CD4-positive, alpha-beta T cell (primary cell): ENCODE measurements at regions not wholly inside any gene's neighbourhood (a gene's known extent, or its start where the extent isn't known, plus 50 kb on each side); places are given as distances from the start of the nearest gene placed in this dataset.
"Not testable (repeated sequence)": the region's sequence is repeated elsewhere in the genome, so short reads cannot be mapped to it uniquely, and the experiment has no call there.

Experiments
- ATAC-seq: fragments of 200-7000 bp; cut with Tn5 transposase; one replicate; pipeline ENCODE4 v1.10.0; 2022; ENCODE audit warnings: mild to moderate bottlenecking; ENCODE audit not compliant: poor library complexity
- CTCF ChIA-PET: fragments of 350-600 bp; sonication (Branson Sonifier 250); formaldehyde crosslinking; loops from one replicate; lab custom pipeline; 2021; ENCODE audit warnings: antibody characterized with exemption, inconsistent platforms; lab: Charles Lee
- POLR2A ChIA-PET: fragments of 350-600 bp; sonication (Branson Sonifier 250); formaldehyde crosslinking; loops from one replicate; lab custom pipeline; 2021; ENCODE audit warnings: antibody characterized with exemption, inconsistent platforms; lab: Charles Lee
- DNase-seq, 14 experiments: peaks; one replicate each; pipeline ENCODE4 v3.0.0-alpha.2; 2013 to 2020; ENCODE audit warnings: mixed read lengths in 2 of 14
- H3K27ac ChIP-seq, 2 donors: one replicate each; pipeline versions ENCODE4 v1.5.1 to v1.7.0; 2013; ENCODE audit warnings: low read length in 2 of 2, low read depth in 1 of 2, mild to moderate bottlenecking in 1 of 2
- H3K27me3 ChIP-seq, 2 experiments: 1 replicate in 1 of 2; 2 replicates in 1 of 2; pipeline versions ENCODE4 v1.6.1 to v1.7.0; 2013; ENCODE audit warnings: low read length in 2 of 2, control low read depth in 1 of 2, mild to moderate bottlenecking in 1 of 2, moderate library complexity in 1 of 2; ENCODE audit not compliant: insufficient read depth in 2 of 2, control insufficient read depth in 1 of 2
- H3K36me3 ChIP-seq: one replicate; pipeline ENCODE4 v1.6.1; 2013; ENCODE audit warnings: low read length, control low read depth; ENCODE audit not compliant: insufficient read depth
- H3K4me1 ChIP-seq: one replicate; pipeline ENCODE4 v1.6.1; 2013; ENCODE audit warnings: low read length, control low read depth; ENCODE audit not compliant: insufficient read depth
- H3K4me3 ChIP-seq: one replicate; pipeline ENCODE4 v1.5.1; 2013; ENCODE audit warnings: mild to moderate bottlenecking, low read length, moderate library complexity
- H3K9me3 ChIP-seq, 2 experiments: 1 replicate in 1 of 2; 2 replicates in 1 of 2; pipeline versions ENCODE4 v1.6.1 to v1.7.0; 2013; ENCODE audit warnings: low read length in 2 of 2, mild to moderate bottlenecking in 2 of 2, control low read depth in 1 of 2, moderate library complexity in 1 of 2; ENCODE audit not compliant: control insufficient read depth in 1 of 2, insufficient read depth in 1 of 2
- H3K27ac Mint-ChIP-seq: one replicate; pipeline ENCODE4 v1.8.0; 2020; ENCODE audit warnings: mixed read lengths
- H3K27me3 Mint-ChIP-seq: one replicate; pipeline ENCODE4 v1.8.0; 2021; ENCODE audit warnings: mixed read lengths
- H3K36me3 Mint-ChIP-seq: one replicate; pipeline ENCODE4 v1.8.0; 2021; ENCODE audit warnings: low read depth, mixed read lengths
- H3K4me1 Mint-ChIP-seq: one replicate; pipeline ENCODE4 v1.8.0; 2021; ENCODE audit warnings: low read depth, mixed read lengths
- H3K4me3 Mint-ChIP-seq: one replicate; pipeline ENCODE4 v1.8.0; 2020; ENCODE audit warnings: mild to moderate bottlenecking, mixed read lengths
- H3K9me3 Mint-ChIP-seq: one replicate; pipeline ENCODE4 v1.8.0; 2020; ENCODE audit warnings: mixed read lengths
- intact Hi-C, 2 experiments: fragments of 100-400 bp; cut with DNase I in 1 of 2; cut with micrococcal nuclease in 1 of 2; formaldehyde crosslinking; loops; one replicate each; pipeline versions ENCODE4 v1.15.1 to v1.9.0; 2023 to 2025; cut with DNase I, micrococcal nuclease
- TF ChIP-seq, protein P1 (sequence below): fragments of 200-600 bp; IDR thresholded peaks from one replicate; pipeline ENCODE4 v1.8.0; 2022; ENCODE audit warnings: antibody characterized with exemption, mild to moderate bottlenecking

DNA sequence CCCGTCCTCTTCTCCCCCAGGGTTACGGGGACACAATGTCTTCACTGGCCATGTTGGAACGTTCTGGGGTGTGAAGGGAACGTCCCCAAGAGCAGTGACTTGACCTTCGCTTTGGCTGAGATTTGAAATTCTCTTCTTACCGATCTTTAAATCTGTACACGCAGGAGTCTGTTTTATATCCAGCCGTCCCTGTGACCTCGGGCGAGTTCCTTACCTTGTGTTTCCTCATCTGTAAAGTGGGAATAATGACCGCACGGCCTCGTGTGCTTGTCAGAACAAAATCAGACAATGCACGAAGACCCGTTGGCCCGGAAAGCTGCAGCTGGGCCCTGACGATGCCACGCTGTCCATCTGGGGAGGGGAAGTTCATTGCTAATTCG is 454.3 kb downstream of the PREX1 start:
- intact Hi-C loops: no loop called here
- no peak overlapping the region for H3K4me3 ChIP-seq
- no peak overlapping the region for H3K27ac ChIP-seq
- no peaks in the 10 kb centered on the region for H3K9me3 ChIP-seq
- peaks cover 7% of the 10 kb centered on the region for H3K27me3 Mint-ChIP-seq
- ChIA-PET CTCF (no interaction called here), POLR2A (no interaction called here)
- ATAC-seq (no peak), DNase-seq (no peak)
- H3K36me3 Mint-ChIP-seq: no peaks in the 10 kb centered on the region
- H3K27me3 ChIP-seq: peaks cover 0 to 6% of the 10 kb centered on the region in 2 experiments
- H3K4me1 ChIP-seq: no peaks in the 10 kb centered on the region
- no peaks in the 10 kb centered on the region for H3K36me3 ChIP-seq
- no peak overlapping the region for H3K27ac Mint-ChIP-seq
- H3K9me3 Mint-ChIP-seq: no peaks in the 10 kb centered on the region
- peaks cover 9% of the 10 kb centered on the region for H3K4me1 Mint-ChIP-seq
- TF ChIP-seq, protein P1, sequence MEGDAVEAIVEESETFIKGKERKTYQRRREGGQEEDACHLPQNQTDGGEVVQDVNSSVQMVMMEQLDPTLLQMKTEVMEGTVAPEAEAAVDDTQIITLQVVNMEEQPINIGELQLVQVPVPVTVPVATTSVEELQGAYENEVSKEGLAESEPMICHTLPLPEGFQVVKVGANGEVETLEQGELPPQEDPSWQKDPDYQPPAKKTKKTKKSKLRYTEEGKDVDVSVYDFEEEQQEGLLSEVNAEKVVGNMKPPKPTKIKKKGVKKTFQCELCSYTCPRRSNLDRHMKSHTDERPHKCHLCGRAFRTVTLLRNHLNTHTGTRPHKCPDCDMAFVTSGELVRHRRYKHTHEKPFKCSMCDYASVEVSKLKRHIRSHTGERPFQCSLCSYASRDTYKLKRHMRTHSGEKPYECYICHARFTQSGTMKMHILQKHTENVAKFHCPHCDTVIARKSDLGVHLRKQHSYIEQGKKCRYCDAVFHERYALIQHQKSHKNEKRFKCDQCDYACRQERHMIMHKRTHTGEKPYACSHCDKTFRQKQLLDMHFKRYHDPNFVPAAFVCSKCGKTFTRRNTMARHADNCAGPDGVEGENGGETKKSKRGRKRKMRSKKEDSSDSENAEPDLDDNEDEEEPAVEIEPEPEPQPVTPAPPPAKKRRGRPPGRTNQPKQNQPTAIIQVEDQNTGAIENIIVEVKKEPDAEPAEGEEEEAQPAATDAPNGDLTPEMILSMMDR: no peak
- H3K4me3 Mint-ChIP-seq: no peak overlapping the region

DNA sequence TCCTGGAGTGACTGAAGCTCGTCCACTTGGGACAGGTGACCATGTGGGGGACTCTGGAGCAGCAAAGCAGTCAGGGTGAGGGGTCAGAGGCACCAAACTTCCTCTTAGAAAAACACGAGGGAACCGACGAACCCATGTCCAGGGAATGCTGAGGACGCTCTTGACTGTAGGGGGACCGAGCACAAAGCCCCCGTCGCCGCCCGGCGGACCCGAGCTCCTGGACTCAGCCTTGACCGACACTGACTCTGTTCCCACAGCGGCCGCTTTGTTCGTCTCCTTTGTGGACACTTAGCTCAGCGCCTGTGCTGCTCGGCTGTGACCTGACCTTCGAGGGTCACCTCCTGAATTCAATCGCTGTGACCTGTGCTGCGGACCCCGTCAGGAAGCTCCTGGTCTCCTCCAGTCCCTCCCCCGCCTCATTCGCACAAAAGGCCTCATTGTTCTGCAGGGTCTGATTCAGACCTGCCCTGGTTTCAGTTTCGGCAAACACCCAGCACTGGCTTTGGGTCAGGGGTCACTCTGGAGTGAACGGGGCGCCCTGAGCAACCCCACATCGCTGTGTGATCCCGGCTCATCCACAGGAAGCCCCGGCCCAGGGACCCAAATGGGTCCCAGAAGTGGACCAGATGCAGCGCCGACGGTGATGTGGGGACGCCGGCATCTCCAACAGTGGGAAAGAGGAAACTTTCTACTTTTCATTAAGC is 454.8 kb downstream of the PREX1 start:
- H3K27me3 ChIP-seq, H3K27me3 Mint-ChIP-seq, DNase-seq, H3K4me1 ChIP-seq, H3K27ac ChIP-seq, H3K9me3 Mint-ChIP-seq, intact Hi-C loops, H3K4me3 ChIP-seq, H3K36me3 Mint-ChIP-seq, ATAC-seq, H3K9me3 ChIP-seq, H3K27ac Mint-ChIP-seq, H3K4me3 Mint-ChIP-seq, H3K36me3 ChIP-seq, POLR2A ChIA-PET, CTCF ChIA-PET, H3K4me1 Mint-ChIP-seq: not testable (repeated sequence)

DNA sequence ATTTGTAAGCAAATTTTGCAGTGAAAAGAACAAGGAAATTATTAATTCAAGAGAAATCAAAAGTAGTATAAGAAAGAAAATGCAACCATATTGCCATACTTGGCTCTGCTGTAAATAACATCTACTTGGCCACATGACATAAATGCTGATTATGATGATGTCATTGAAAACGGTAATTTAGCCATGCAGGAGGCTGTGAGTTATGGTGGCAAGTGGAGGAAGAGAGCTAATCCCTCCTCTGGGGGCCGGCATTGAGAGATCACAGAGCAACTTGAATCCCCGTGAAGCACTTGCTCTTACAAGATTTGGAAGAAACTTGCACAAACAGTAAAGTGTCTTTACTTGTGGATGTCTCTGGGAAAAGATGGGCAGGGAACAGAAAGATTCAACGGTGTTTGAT is 456.6 kb downstream of the PREX1 start:
- Histone ChIP-seq H3K9me3 (peaks cover 0 to 1% of the 10 kb centered on the region in 2 experiments), H3K27me3 (peaks cover 0 to 6% of the 10 kb centered on the region in 2 experiments), H3K4me1 (peaks cover 5% of the 10 kb centered on the region), H3K27ac (no peak overlapping the region), H3K36me3 (no peaks in the 10 kb centered on the region), H3K4me3 (no peak overlapping the region)
- H3K4me3 Mint-ChIP-seq: no peak overlapping the region
- no peaks in the 10 kb centered on the region for H3K36me3 Mint-ChIP-seq
- DNase-seq: no peak
- peaks cover 25% of the 10 kb centered on the region for H3K4me1 Mint-ChIP-seq
- POLR2A ChIA-PET: no interaction called here
- intact Hi-C loops: loop anchor here in 1 of 2 experiments (2.0 kb wide), 1 partner anchor 32 kb away; no protein-coding TSS in a partner anchor
- CTCF ChIA-PET: no interaction called here
- TF ChIP-seq, protein P1: no peak
- H3K27ac Mint-ChIP-seq: no peak overlapping the region
- H3K9me3 Mint-ChIP-seq: no peaks in the 10 kb centered on the region
- no peak for ATAC-seq
- peaks cover 4% of the 10 kb centered on the region for H3K27me3 Mint-ChIP-seq

DNA sequence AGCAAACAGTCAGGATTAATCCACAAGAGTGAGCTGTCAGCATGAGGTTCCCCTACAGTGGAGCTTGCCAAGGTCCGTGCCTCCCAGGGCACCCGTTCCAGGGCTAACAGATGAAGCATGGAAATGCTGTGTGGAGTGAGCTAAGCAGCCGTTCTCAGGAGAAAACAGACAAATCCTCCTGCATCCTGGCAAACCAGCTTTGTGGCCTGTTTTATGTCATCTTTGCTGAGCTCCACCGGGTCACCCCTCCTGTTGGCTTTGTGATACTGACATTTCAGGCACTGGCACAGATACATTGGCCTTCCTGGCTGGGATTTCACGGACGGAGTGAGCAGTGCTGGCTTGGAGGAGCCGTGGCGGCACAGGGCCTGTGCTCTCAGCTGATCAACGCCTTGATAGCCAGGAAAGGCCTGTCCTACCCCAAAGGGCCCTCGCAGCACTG is 459.2 kb downstream of the PREX1 start:
- H3K9me3 Mint-ChIP-seq, H3K36me3 ChIP-seq, DNase-seq, POLR2A ChIA-PET, H3K27me3 Mint-ChIP-seq, H3K27me3 ChIP-seq, H3K4me3 Mint-ChIP-seq, CTCF ChIA-PET, H3K36me3 Mint-ChIP-seq, intact Hi-C loops, ATAC-seq, H3K4me1 ChIP-seq, H3K27ac ChIP-seq, H3K9me3 ChIP-seq, H3K4me3 ChIP-seq, H3K27ac Mint-ChIP-seq: not testable (repeated sequence)
- H3K4me1 Mint-ChIP-seq: peaks cover 25% of the 10 kb centered on the region

DNA sequence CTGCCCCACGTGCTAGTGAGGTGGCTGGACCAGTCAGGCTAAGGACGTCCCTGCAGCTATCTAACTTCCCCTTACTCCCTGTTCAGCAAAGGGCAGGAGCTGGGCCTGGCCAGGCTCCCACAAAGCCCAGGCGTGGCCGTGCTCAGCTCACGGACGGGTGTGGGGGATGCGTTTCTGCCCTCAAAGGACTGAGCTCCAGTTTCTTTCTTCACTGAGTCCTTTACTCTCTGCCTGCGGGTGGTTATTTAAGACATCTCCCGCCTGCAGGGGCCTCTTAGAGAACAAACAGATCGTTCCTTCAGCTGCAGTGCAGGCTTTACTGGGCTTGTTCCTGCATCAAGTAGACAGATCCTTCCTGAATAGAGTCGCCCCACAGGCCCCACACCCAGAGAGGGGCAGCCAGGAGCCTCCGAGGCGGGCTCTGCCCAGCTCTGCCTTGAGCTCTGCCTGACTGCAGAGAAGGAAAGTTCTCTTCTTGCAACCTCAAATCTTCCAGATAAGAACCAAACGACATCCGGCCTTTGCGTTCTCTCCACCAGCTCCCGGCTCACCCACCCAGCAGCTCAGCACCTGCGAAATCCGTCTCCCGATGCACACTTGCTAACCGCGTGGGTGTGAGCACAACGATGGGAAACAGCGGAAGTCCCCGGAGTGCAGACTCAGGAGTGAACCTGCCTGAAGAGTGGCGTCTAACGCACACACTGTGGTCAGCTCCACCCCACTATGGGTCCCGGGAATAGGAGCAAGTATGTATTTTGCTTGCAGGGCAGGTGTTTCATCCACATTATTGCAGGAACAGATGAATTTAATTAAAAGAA is 460.0 kb downstream of the PREX1 start:
- intact Hi-C loops, DNase-seq, H3K36me3 ChIP-seq, H3K9me3 Mint-ChIP-seq, H3K27ac ChIP-seq, POLR2A ChIA-PET, H3K27ac Mint-ChIP-seq, H3K4me1 ChIP-seq, H3K4me3 ChIP-seq, H3K9me3 ChIP-seq, CTCF ChIA-PET, H3K36me3 Mint-ChIP-seq, H3K27me3 Mint-ChIP-seq, H3K27me3 ChIP-seq, H3K4me3 Mint-ChIP-seq, ATAC-seq: not testable (repeated sequence)
- H3K4me1 Mint-ChIP-seq: peaks cover 25% of the 10 kb centered on the region
